Neural progenitor cell (in vitro differentiated cells): ENCODE measurements at regions not wholly inside any gene's neighbourhood (a gene's known extent, or its start where the extent isn't known, plus 50 kb on each side); places are given as distances from the start of the nearest gene placed in this dataset.

Experiments
- EZH2 ChIP-seq: fragments of 200-600 bp; sonication (generic); IDR thresholded peaks from 2 replicates; pipeline ENCODE4 v1.6.1; 2017; ENCODE audit warnings: antibody characterized with exemption, mild to moderate bottlenecking, moderate library complexity
- EZH2phosphoT487 ChIP-seq: fragments of 200-600 bp; sonication (generic); IDR thresholded peaks from 2 replicates; pipeline ENCODE4 v1.6.1; 2017; ENCODE audit warnings: antibody characterized with exemption
- TF ChIP-seq, protein P1 (sequence below): fragments of 200-600 bp; sonication (generic); IDR thresholded peaks from 2 replicates; pipeline ENCODE4 v1.5.1; 2017; ENCODE audit warnings: antibody characterized with exemption, mild to moderate bottlenecking

GRCh38 chr11:129257512-129257911 is 65.4 kb upstream of the ARHGAP32 start:
- TF ChIP-seq, protein P1, sequence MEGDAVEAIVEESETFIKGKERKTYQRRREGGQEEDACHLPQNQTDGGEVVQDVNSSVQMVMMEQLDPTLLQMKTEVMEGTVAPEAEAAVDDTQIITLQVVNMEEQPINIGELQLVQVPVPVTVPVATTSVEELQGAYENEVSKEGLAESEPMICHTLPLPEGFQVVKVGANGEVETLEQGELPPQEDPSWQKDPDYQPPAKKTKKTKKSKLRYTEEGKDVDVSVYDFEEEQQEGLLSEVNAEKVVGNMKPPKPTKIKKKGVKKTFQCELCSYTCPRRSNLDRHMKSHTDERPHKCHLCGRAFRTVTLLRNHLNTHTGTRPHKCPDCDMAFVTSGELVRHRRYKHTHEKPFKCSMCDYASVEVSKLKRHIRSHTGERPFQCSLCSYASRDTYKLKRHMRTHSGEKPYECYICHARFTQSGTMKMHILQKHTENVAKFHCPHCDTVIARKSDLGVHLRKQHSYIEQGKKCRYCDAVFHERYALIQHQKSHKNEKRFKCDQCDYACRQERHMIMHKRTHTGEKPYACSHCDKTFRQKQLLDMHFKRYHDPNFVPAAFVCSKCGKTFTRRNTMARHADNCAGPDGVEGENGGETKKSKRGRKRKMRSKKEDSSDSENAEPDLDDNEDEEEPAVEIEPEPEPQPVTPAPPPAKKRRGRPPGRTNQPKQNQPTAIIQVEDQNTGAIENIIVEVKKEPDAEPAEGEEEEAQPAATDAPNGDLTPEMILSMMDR, result no peak
- TF ChIP-seq EZH2, result no peak
- TF ChIP-seq EZH2phosphoT487, result no peak
